HCT116 (cell line): ENCODE measurements at regions not wholly inside any gene's neighbourhood (a gene's known extent, or its start where the extent isn't known, plus 50 kb on each side); places are given as distances from the start of the nearest gene placed in this dataset.

Source experiments
- ATAC-seq: fragments of 200-7000 bp; cut with Tn5 transposase; 2 replicates; pipeline ENCODE4 v1.9.1; 2020; ENCODE audit warnings: mild to moderate bottlenecking, moderate library complexity
- BruUV-seq: library from RNA; stranded (reverse); fragments of 400-500 nt; replicated peaks from 2 replicates; lab custom pipeline; 2021; lab: Mats Ljungman, UMichigan
- CTCF ChIA-PET: fragments of 300-600 bp; sonication (Branson Sonifier 250); formaldehyde crosslinking; loops from one replicate; lab custom pipeline; 2021; ENCODE audit warnings: antibody characterized with exemption; lab: Charles Lee
- POLR2A ChIA-PET: fragments of 300-600, 350-600 bp; sonication (Branson Sonifier 250); formaldehyde crosslinking; loops from one replicate; lab custom pipeline; 2021; ENCODE audit warnings: antibody characterized with exemption; lab: Charles Lee
- RAD21 ChIA-PET, 2 experiments: fragments of 300-600 bp; sonication (Branson Sonifier 250); formaldehyde crosslinking; loops; one replicate each; lab custom pipeline; 2023; ENCODE audit warnings: low total read pairs in 2 of 2; ENCODE audit not compliant: uncharacterized antibody in 2 of 2, unreplicated experiment in 2 of 2, low non-redundant PET in 1 of 2; lab: Charles Lee
- DNase-seq: peaks from one replicate; pipeline ENCODE4 v3.0.0-alpha.2; 2010; ENCODE audit warnings: low read depth, low spot score
- H2AFZ ChIP-seq: fragments of 200-600 bp; shearing (Covaris generic), sonication (generic); 2 replicates; pipeline ENCODE4 v1.6.1; 2017; ENCODE audit warnings: low read depth, mixed run types, mixed read lengths, antibody characterized with exemption, low read length; ENCODE audit not compliant: poor library complexity, severe bottlenecking
- H3K27ac ChIP-seq: 2 replicates; pipeline ENCODE4 v1.5.1; 2012; ENCODE audit warnings: low read depth, low read length
- H3K27me3 ChIP-seq: fragments of 200-600 bp; sonication (generic); 2 replicates; pipeline ENCODE4 v1.6.1; 2016; ENCODE audit warnings: mixed run types, low read length, mixed read lengths; ENCODE audit not compliant: insufficient read depth
- H3K36me3 ChIP-seq, 2 experiments: fragments of 200-500 bp in 1 of 2; fragments of 200-600 bp in 1 of 2; sonication (Bioruptor generic) in 1 of 2; sonication (generic) in 1 of 2; 2 replicates each; pipeline versions ENCODE4 v1.5.1 to v1.6.1; 2014 to 2016; ENCODE audit warnings: low read length in 2 of 2, inconsistent platforms in 1 of 2, mixed read lengths in 1 of 2, mixed run types in 1 of 2; ENCODE audit not compliant: insufficient read depth in 2 of 2, control insufficient read depth in 1 of 2
- H3K4me1 ChIP-seq, 2 experiments: fragments of 200-600 bp in 1 of 2; sonication (generic) in 1 of 2; 2 replicates each; pipeline versions ENCODE4 v1.5.1 to v1.6.1; 2012 to 2017; ENCODE audit warnings: low read length in 2 of 2, inconsistent platforms in 1 of 2, mild to moderate bottlenecking in 1 of 2, mixed read lengths in 1 of 2, mixed run types in 1 of 2, moderate library complexity in 1 of 2; ENCODE audit not compliant: insufficient read depth in 2 of 2, control insufficient read depth in 1 of 2
- H3K4me2 ChIP-seq: fragments of 200-600 bp; sonication (generic); 2 replicates; pipeline ENCODE4 v1.6.1; 2017; ENCODE audit warnings: mixed run types, low read length, mixed read lengths
- H3K4me3 ChIP-seq, 2 experiments: fragments of 200-600 bp in 1 of 2; sonication (generic) in 1 of 2; replicated peaks in 1 of 2; 2 replicates each; pipeline ENCODE4 v1.5.1; 2011 to 2016; ENCODE audit warnings: low read length in 2 of 2, control low read depth in 1 of 2, low read depth in 1 of 2, mild to moderate bottlenecking in 1 of 2, mixed read lengths in 1 of 2, mixed run types in 1 of 2
- H3K79me2 ChIP-seq: fragments of 200-600 bp; sonication (generic); 2 replicates; pipeline ENCODE4 v1.6.1; 2017; ENCODE audit warnings: mild to moderate bottlenecking, mixed run types, low read length, moderate library complexity, mixed read lengths; ENCODE audit not compliant: insufficient read depth
- H3K9ac ChIP-seq: fragments of 200-600 bp; sonication (generic); 2 replicates; pipeline ENCODE4 v1.6.1; 2016; ENCODE audit warnings: low read length, mixed read lengths
- H3K9me2 ChIP-seq: fragments of 200-600 bp; sonication (generic), shearing (Covaris generic); 2 replicates; pipeline ENCODE4 v1.6.1; 2017; ENCODE audit warnings: mixed run types, mild to moderate bottlenecking, moderate library complexity; ENCODE audit not compliant: insufficient read depth
- H3K9me3 ChIP-seq, 2 experiments: fragments of 200-500 bp in 1 of 2; fragments of 200-600 bp in 1 of 2; sonication (Bioruptor generic) in 1 of 2; sonication (generic) in 1 of 2; 2 replicates each; pipeline ENCODE4 v1.6.1; 2014 to 2017; ENCODE audit warnings: low read length in 2 of 2, mixed read lengths in 2 of 2, inconsistent platforms in 1 of 2, low read depth in 1 of 2, mild to moderate bottlenecking in 1 of 2, mixed run types in 1 of 2, moderate library complexity in 1 of 2; ENCODE audit not compliant: control insufficient read depth in 1 of 2, insufficient read depth in 1 of 2
- H4K20me1 ChIP-seq: fragments of 200-600 bp; sonication (generic), shearing (Covaris generic); 2 replicates; pipeline ENCODE4 v1.6.1; 2017; ENCODE audit warnings: mixed run types, mild to moderate bottlenecking, moderate library complexity; ENCODE audit not compliant: insufficient read depth
- CBX3 ChIP-seq: IDR thresholded peaks from 2 replicates; pipeline ENCODE4 v1.6.1; 2012; ENCODE audit warnings: low read depth
- CEBPB ChIP-seq: IDR thresholded peaks from 2 replicates; pipeline ENCODE4 v1.6.1; 2012; ENCODE audit warnings: low read depth
- ELF1 ChIP-seq: IDR thresholded peaks from 2 replicates; pipeline ENCODE4 v1.6.1; 2012; ENCODE audit warnings: low read depth, borderline replicate concordance
- FOSL1 ChIP-seq: IDR thresholded peaks from 2 replicates; pipeline ENCODE4 v1.6.1; 2012; ENCODE audit warnings: low read depth
- JUND ChIP-seq: IDR thresholded peaks from 2 replicates; pipeline ENCODE4 v1.6.1; 2012
- POLR2A ChIP-seq: IDR thresholded peaks from 2 replicates; pipeline ENCODE4 v1.7.0; 2011; ENCODE audit warnings: borderline replicate concordance; ENCODE audit not compliant: insufficient read depth, insufficient read length; ENCODE audit errors: extremely low read depth
- POLR2AphosphoS5 ChIP-seq: IDR thresholded peaks from 2 replicates; pipeline ENCODE4 v1.6.1; 2011; ENCODE audit warnings: mild to moderate bottlenecking, low read depth, low read length, moderate library complexity
- TCF7L2 ChIP-seq: IDR thresholded peaks from 2 replicates; pipeline ENCODE4 v1.7.0; 2011; ENCODE audit warnings: borderline replicate concordance, inconsistent platforms; ENCODE audit not compliant: insufficient read depth, insufficient read length; ENCODE audit errors: extremely low read depth
- YY1 ChIP-seq: IDR thresholded peaks from 2 replicates; pipeline ENCODE4 v1.6.1; 2011; ENCODE audit warnings: low read length, low read depth, moderate library complexity, mild to moderate bottlenecking; ENCODE audit not compliant: insufficient replicate concordance; ENCODE audit errors: extremely low read depth
- ZFX ChIP-seq: fragments of 450-650 bp; IDR thresholded peaks from 2 replicates; pipeline ENCODE4 v1.6.1; 2017
- ZNF274 ChIP-seq: fragments of 200-500 bp; sonication (Bioruptor generic); IDR thresholded peaks from 2 replicates; pipeline ENCODE4 v1.6.1; 2014; ENCODE audit warnings: mild to moderate bottlenecking, low read depth, low read length, inconsistent platforms
- intact Hi-C: fragments of 100-400 bp; cut with micrococcal nuclease; formaldehyde crosslinking; loops from 2 replicates; pipeline ENCODE4 v1.10.0; 2022
- TF ChIP-seq, protein P1 (sequence below): IDR thresholded peaks from 2 replicates; pipeline ENCODE4 v1.6.1; 2012
- TF ChIP-seq, protein P2 (sequence below), 3 experiments: fragments of 200-600 bp in 1 of 3; sonication (generic) in 1 of 3; IDR thresholded peaks in 2 of 3; conservative IDR thresholded peaks in 1 of 3; 2 replicates each; pipeline ENCODE4 v1.5.1; 2012 to 2017; ENCODE audit warnings: low read depth in 2 of 3, low read length in 2 of 3, antibody characterized with exemption in 1 of 3, borderline replicate concordance in 1 of 3, control low read depth in 1 of 3, mild to moderate bottlenecking in 1 of 3, mixed read lengths in 1 of 3, mixed run types in 1 of 3, moderate library complexity in 1 of 3; ENCODE audit not compliant: insufficient read depth in 1 of 3
- TF ChIP-seq, protein P3 (sequence below): IDR thresholded peaks from 2 replicates; pipeline ENCODE4 v1.6.1; 2012
- TF ChIP-seq, protein P4 (sequence below): IDR thresholded peaks from 2 replicates; pipeline ENCODE4 v1.6.1; 2011; ENCODE audit warnings: mild to moderate bottlenecking, low read length, moderate library complexity; ENCODE audit not compliant: insufficient replicate concordance; ENCODE audit errors: extremely low read depth
- TF ChIP-seq, protein P5 (sequence below): IDR thresholded peaks from 2 replicates; pipeline ENCODE4 v1.6.1; 2012; ENCODE audit warnings: low read depth

DNA sequence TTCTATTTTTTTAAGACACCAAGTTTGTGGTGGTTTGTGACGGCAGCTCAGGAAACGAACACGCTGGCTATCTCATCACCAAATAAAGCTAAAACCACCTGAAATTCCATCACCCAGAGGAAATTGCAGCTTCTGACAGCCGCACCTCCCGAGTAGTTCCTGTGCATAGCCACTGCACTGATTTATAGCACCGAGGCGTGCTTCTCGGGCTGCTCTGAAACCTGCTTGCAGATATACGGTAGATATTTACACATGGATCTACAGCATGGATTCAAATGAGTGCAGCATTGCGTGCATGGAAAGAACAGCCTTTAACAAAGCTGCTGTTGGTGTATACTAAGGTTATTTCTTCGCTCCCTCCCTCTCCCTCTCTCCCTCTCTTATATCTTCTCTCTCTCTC lies 153.8 kb downstream of the PHF2 start:
- DNase-seq (no peak), ATAC-seq (no peak)
- no peaks in the 10 kb centered on the region for H3K9me2 ChIP-seq
- H3K36me3 ChIP-seq, result no peaks in the 10 kb centered on the region
- H3K27ac ChIP-seq, result no peak overlapping the region
- no peak overlapping the region for H3K4me3 ChIP-seq
- intact Hi-C loops, result no loop called here
- peaks cover 0 to 7% of the 10 kb centered on the region in 2 experiments; a peak in 2 of 4 replicates for H3K9me3 ChIP-seq
- H3K4me2 ChIP-seq, result no peak overlapping the region
- H3K27me3 ChIP-seq, result no peaks in the 10 kb centered on the region
- TF ChIP-seq, protein P1, sequence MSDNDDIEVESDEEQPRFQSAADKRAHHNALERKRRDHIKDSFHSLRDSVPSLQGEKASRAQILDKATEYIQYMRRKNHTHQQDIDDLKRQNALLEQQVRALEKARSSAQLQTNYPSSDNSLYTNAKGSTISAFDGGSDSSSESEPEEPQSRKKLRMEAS, result no peak
- TF ChIP-seq YY1 (no peak), FOSL1 (no peak), ZFX (no peak), ZNF274 (no peak), POLR2A (no peak), POLR2AphosphoS5 (no peak), JUND (no peak), TCF7L2 (no peak), CBX3 (no peak), ELF1 (no peak), CEBPB (no peak)
- TF ChIP-seq, protein P2, sequence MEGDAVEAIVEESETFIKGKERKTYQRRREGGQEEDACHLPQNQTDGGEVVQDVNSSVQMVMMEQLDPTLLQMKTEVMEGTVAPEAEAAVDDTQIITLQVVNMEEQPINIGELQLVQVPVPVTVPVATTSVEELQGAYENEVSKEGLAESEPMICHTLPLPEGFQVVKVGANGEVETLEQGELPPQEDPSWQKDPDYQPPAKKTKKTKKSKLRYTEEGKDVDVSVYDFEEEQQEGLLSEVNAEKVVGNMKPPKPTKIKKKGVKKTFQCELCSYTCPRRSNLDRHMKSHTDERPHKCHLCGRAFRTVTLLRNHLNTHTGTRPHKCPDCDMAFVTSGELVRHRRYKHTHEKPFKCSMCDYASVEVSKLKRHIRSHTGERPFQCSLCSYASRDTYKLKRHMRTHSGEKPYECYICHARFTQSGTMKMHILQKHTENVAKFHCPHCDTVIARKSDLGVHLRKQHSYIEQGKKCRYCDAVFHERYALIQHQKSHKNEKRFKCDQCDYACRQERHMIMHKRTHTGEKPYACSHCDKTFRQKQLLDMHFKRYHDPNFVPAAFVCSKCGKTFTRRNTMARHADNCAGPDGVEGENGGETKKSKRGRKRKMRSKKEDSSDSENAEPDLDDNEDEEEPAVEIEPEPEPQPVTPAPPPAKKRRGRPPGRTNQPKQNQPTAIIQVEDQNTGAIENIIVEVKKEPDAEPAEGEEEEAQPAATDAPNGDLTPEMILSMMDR (IDR thresholded peaks at IDR 0.05 in 2 of 3, conservative IDR thresholded peaks at IDR 0.05 in 1 of 3; ENCODE audit: borderline replicate concordance in 1 of 3, insufficient read depth in 1 of 3, low read depth in 2 of 3, low read length in 2 of 3), result no peak
- TF ChIP-seq, protein P3, sequence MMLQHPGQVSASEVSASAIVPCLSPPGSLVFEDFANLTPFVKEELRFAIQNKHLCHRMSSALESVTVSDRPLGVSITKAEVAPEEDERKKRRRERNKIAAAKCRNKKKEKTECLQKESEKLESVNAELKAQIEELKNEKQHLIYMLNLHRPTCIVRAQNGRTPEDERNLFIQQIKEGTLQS, result no peak
- TF ChIP-seq, protein P4, sequence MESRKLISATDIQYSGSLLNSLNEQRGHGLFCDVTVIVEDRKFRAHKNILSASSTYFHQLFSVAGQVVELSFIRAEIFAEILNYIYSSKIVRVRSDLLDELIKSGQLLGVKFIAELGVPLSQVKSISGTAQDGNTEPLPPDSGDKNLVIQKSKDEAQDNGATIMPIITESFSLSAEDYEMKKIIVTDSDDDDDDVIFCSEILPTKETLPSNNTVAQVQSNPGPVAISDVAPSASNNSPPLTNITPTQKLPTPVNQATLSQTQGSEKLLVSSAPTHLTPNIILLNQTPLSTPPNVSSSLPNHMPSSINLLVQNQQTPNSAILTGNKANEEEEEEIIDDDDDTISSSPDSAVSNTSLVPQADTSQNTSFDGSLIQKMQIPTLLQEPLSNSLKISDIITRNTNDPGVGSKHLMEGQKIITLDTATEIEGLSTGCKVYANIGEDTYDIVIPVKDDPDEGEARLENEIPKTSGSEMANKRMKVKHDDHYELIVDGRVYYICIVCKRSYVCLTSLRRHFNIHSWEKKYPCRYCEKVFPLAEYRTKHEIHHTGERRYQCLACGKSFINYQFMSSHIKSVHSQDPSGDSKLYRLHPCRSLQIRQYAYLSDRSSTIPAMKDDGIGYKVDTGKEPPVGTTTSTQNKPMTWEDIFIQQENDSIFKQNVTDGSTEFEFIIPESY, result no peak
- TF ChIP-seq, protein P5, sequence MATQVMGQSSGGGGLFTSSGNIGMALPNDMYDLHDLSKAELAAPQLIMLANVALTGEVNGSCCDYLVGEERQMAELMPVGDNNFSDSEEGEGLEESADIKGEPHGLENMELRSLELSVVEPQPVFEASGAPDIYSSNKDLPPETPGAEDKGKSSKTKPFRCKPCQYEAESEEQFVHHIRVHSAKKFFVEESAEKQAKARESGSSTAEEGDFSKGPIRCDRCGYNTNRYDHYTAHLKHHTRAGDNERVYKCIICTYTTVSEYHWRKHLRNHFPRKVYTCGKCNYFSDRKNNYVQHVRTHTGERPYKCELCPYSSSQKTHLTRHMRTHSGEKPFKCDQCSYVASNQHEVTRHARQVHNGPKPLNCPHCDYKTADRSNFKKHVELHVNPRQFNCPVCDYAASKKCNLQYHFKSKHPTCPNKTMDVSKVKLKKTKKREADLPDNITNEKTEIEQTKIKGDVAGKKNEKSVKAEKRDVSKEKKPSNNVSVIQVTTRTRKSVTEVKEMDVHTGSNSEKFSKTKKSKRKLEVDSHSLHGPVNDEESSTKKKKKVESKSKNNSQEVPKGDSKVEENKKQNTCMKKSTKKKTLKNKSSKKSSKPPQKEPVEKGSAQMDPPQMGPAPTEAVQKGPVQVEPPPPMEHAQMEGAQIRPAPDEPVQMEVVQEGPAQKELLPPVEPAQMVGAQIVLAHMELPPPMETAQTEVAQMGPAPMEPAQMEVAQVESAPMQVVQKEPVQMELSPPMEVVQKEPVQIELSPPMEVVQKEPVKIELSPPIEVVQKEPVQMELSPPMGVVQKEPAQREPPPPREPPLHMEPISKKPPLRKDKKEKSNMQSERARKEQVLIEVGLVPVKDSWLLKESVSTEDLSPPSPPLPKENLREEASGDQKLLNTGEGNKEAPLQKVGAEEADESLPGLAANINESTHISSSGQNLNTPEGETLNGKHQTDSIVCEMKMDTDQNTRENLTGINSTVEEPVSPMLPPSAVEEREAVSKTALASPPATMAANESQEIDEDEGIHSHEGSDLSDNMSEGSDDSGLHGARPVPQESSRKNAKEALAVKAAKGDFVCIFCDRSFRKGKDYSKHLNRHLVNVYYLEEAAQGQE, result no peak
- TF ChIP-seq, all 23 proteins: peak for 0
- no TSS peak for BruUV-seq
- ChIA-PET POLR2A (no interaction called here), CTCF (no interaction called here), RAD21 (no interaction called here)
- no peak overlapping the region for H3K9ac ChIP-seq
- H4K20me1 ChIP-seq, result no peaks in the 10 kb centered on the region
- no peak overlapping the region for H2AFZ ChIP-seq
- H3K79me2 ChIP-seq, result no peaks in the 10 kb centered on the region
- no peaks in the 10 kb centered on the region for H3K4me1 ChIP-seq
